Spleen (tissue), 11 donors: ENCODE measurements at regions not wholly inside any gene's neighbourhood (a gene's known extent, or its start where the extent isn't known, plus 50 kb on each side); places are given as distances from the start of the nearest gene placed in this dataset.

Source experiments
- DNase-seq: peaks from one replicate; pipeline ENCODE4 v3.0.0-alpha.2; 2020
- H3K27ac ChIP-seq, 8 donors: fragments of 200-600 bp; sonication (generic) in 7 of 8; 1 replicate in 4 of 8; 2 replicates in 4 of 8; pipeline versions ENCODE4 v1.5.0 to v1.8.0; 2016 to 2021; ENCODE audit warnings: inconsistent platforms in 4 of 8, mild to moderate bottlenecking in 4 of 8, moderate library complexity in 1 of 8
- H3K27me3 ChIP-seq, 7 donors: fragments of 200-600 bp; sonication (generic) in 6 of 7; replicated peaks in 1 of 7; 1 replicate in 4 of 7; 2 replicates in 3 of 7; pipeline versions ENCODE4 v1.5.0 to v1.8.0; 2016 to 2021; ENCODE audit warnings: inconsistent platforms in 3 of 7, mild to moderate bottlenecking in 1 of 7
- H3K36me3 ChIP-seq, 6 donors: fragments of 200-600 bp; sonication (generic) in 5 of 6; 1 replicate in 4 of 6; 2 replicates in 2 of 6; pipeline versions ENCODE4 v1.5.0 to v1.8.0; 2016 to 2021; ENCODE audit warnings: inconsistent platforms in 2 of 6
- H3K4me1 ChIP-seq, 6 donors: fragments of 200-600 bp; sonication (generic) in 5 of 6; 1 replicate in 3 of 6; 2 replicates in 3 of 6; pipeline versions ENCODE4 v1.5.0 to v1.8.0; 2016 to 2021; ENCODE audit warnings: inconsistent platforms in 3 of 6
- H3K4me3 ChIP-seq, 8 donors: fragments of 200-600 bp; sonication (generic) in 7 of 8; 1 replicate in 4 of 8; 2 replicates in 4 of 8; pipeline versions ENCODE4 v1.5.0 to v1.8.0; 2016 to 2021; ENCODE audit warnings: inconsistent platforms in 4 of 8, mild to moderate bottlenecking in 4 of 8, moderate library complexity in 2 of 8
- H3K9me3 ChIP-seq, 8 donors: fragments of 200-600 bp; sonication (generic) in 7 of 8; 1 replicate in 4 of 8; 2 replicates in 4 of 8; pipeline versions ENCODE4 v1.5.0 to v1.8.0; 2016 to 2021; ENCODE audit warnings: inconsistent platforms in 4 of 8
- POLR2A ChIP-seq, 3 donors: fragments of 450-650 bp; IDR thresholded peaks; one replicate each; pipeline ENCODE4 v1.5.1; 2017; ENCODE audit warnings: antibody characterized with exemption in 3 of 3, mild to moderate bottlenecking in 1 of 3
- POLR2AphosphoS5 ChIP-seq, 3 donors: sonication (generic); formaldehyde crosslinking; IDR thresholded peaks; one replicate each; pipeline ENCODE4 v1.5.1; 2017; ENCODE audit warnings: antibody characterized with exemption in 3 of 3
- WGBS, 5 donors: extraction: QIAGEN DNeasy Blood & Tissue Kit in 3 of 5; methylation state at CpG; one replicate each; pipeline versions ENCODE4 v1.1.5 to v1.1.7; 2013 to 2018; 5-methylcytosine and 5-hydroxymethylcytosine counted together
- intact Hi-C: fragments of 100-400 bp; cut with DNase I; formaldehyde crosslinking; loops from one replicate; pipeline ENCODE4 v1.15.0; 2023; ENCODE audit warnings: low total_unique reads
- TF ChIP-seq, protein P1 (sequence below), 11 experiments: fragments of 200-600 bp in 7 of 11; fragments of 450-650 bp in 4 of 11; sonication (generic) in 4 of 11; IDR thresholded peaks in 8 of 11; conservative IDR thresholded peaks in 3 of 11; 1 replicate in 7 of 11; 2 replicates in 4 of 11; pipeline versions ENCODE4 v1.4.0 to v1.8.0; 2016 to 2021; ENCODE audit warnings: antibody characterized with exemption in 11 of 11, inconsistent platforms in 4 of 11, mild to moderate bottlenecking in 1 of 11
- donor health status: healthy with polysubstance abuse.
- donor health status: DM: no; HTN: no; CAD: no; lungs with moderate emphysema.
- donor health status: DM: no; HTN: no; CAD: no.
- donor health status: Bipolar disorder and iron deficiency.
- donor health status: healthy.
- donor health status: DM: no; HTN: no; CAD: no.
- donor health status: DM: yes; HTN: yes; CAD: no.

- H3K27ac ChIP-seq = no peak overlapping the region
- WGBS, 5 donors = 74 to 82% (median 76%) methylated on average over 3 of the region's 3 CpGs
- no peak overlapping the region for H3K4me3 ChIP-seq
- intact Hi-C loops = no loop called here
- H3K9me3 ChIP-seq = no peaks in the 10 kb centered on the region
- no peak for TF ChIP-seq POLR2AphosphoS5 (IDR thresholded peaks at IDR 0.05)
- no peak for TF ChIP-seq POLR2A (IDR thresholded peaks at IDR 0.05)
- TF ChIP-seq, protein P1, sequence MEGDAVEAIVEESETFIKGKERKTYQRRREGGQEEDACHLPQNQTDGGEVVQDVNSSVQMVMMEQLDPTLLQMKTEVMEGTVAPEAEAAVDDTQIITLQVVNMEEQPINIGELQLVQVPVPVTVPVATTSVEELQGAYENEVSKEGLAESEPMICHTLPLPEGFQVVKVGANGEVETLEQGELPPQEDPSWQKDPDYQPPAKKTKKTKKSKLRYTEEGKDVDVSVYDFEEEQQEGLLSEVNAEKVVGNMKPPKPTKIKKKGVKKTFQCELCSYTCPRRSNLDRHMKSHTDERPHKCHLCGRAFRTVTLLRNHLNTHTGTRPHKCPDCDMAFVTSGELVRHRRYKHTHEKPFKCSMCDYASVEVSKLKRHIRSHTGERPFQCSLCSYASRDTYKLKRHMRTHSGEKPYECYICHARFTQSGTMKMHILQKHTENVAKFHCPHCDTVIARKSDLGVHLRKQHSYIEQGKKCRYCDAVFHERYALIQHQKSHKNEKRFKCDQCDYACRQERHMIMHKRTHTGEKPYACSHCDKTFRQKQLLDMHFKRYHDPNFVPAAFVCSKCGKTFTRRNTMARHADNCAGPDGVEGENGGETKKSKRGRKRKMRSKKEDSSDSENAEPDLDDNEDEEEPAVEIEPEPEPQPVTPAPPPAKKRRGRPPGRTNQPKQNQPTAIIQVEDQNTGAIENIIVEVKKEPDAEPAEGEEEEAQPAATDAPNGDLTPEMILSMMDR (IDR thresholded peaks at IDR 0.05 in 8 of 11, conservative IDR thresholded peaks at IDR 0.05 in 3 of 11) = no peak
- no peaks in the 10 kb centered on the region for H3K4me1 ChIP-seq
- H3K27me3 ChIP-seq = no peaks in the 10 kb centered on the region
- no peaks in the 10 kb centered on the region for H3K36me3 ChIP-seq
- DNase-seq = no peak
Observed at GRCh38 chr2:76669966-76670465, 852.2 kb downstream of the LRRTM4 start.

- WGBS, 5 donors = 50 to 69% (median 60%) methylated on average over 1 of the region's 1 CpG
- intact Hi-C loops = no loop called here
- no peak for TF ChIP-seq POLR2AphosphoS5 (IDR thresholded peaks at IDR 0.05)
- TF ChIP-seq, protein P1 (IDR thresholded peaks at IDR 0.05 in 8 of 11, conservative IDR thresholded peaks at IDR 0.05 in 3 of 11) = no peak
- no peak for DNase-seq
- Histone ChIP-seq H3K36me3 (no peaks in the 10 kb centered on the region), H3K4me3 (no peak overlapping the region), H3K27me3 (no peaks in the 10 kb centered on the region), H3K27ac (no peak overlapping the region), H3K4me1 (no peaks in the 10 kb centered on the region), H3K9me3 (no peaks in the 10 kb centered on the region)
Observed at GRCh38 chr2:76668279-76668678, 853.9 kb downstream of the LRRTM4 start.

DNA sequence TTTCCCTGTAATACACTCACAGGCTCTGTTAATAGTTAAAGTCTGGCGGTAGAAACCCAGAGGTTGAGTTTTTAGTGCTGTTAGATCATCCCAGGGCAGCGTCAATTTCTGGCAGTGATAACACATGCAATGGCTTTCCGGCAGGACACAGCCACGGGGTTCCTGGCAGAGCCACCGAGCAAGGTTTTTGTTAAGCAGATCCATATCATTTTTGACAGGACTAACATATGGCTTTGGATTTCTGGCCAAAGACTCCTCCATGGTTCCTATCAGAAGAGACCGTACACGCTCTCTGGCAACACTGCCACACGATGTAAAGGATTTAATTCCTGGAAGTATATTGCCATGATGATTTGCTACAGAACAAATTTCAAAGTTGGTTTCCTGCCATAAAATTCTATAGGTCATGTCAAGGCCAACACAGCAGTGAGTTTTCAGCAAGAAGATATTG, 854.3 kb downstream of the LRRTM4 start:
- WGBS, 5 donors = 42 to 60% (median 49%) methylated on average over 8 of the region's 8 CpGs
- H3K27me3 ChIP-seq = no peaks in the 10 kb centered on the region
- no peak overlapping the region for H3K27ac ChIP-seq
- H3K9me3 ChIP-seq = no peaks in the 10 kb centered on the region
- H3K4me3 ChIP-seq = no peak overlapping the region
- DNase-seq = no peak
- H3K36me3 ChIP-seq = no peaks in the 10 kb centered on the region
- TF ChIP-seq POLR2AphosphoS5 (IDR thresholded peaks at IDR 0.05) = no peak
- TF ChIP-seq, protein P1 (IDR thresholded peaks at IDR 0.05 in 8 of 11, conservative IDR thresholded peaks at IDR 0.05 in 3 of 11) = no peak
- TF ChIP-seq POLR2A (IDR thresholded peaks at IDR 0.05) = no peak
- no peaks in the 10 kb centered on the region for H3K4me1 ChIP-seq
- intact Hi-C loops = no loop called here

DNA sequence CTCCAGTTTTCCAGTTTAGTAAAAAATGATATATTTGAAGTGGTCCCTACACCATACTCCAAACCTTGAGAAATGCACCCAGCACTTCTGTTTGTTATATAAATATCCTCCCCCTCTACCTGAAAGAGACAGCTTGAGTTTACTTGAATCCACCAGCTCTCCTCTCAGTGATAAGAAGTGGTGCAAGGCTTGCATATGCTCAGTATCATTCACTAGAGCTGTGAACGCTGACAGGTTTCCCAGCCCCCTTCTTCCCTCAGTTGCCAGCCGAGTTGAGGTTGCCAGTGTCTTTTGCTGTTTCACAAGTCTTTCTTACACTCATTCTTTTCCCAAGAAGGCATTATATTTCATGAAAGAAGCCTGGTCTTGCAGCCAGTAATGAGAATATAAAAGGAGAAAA, 880.0 kb downstream of the LRRTM4 start:
- WGBS, 5 donors = 5 to 11% (median 7%) methylated on average over 2 of the region's 2 CpGs
- no peak for DNase-seq
- Histone ChIP-seq H3K27ac (no peak overlapping the region), H3K4me1 (no peaks in the 10 kb centered on the region), H3K9me3 (peaks cover 0 to 37% (median 26%) of the 10 kb centered on the region in 8 donors), H3K36me3 (no peaks in the 10 kb centered on the region), H3K4me3 (no peak overlapping the region), H3K27me3 (no peaks in the 10 kb centered on the region)
- no peak for TF ChIP-seq POLR2A (IDR thresholded peaks at IDR 0.05)
- TF ChIP-seq POLR2AphosphoS5 (IDR thresholded peaks at IDR 0.05) = no peak
- TF ChIP-seq, protein P1 (IDR thresholded peaks at IDR 0.05 in 8 of 11, conservative IDR thresholded peaks at IDR 0.05 in 3 of 11) = no peak
- intact Hi-C loops = no loop called here
